VCaP (cell line): ENCODE measurements at regions not wholly inside any gene's neighbourhood (a gene's known extent, or its start where the extent isn't known, plus 50 kb on each side); places are given as distances from the start of the nearest gene placed in this dataset.
"Not testable (repeated sequence)": the region's sequence is repeated elsewhere in the genome, so short reads cannot be mapped to it uniquely, and the experiment has no call there.

ENCODE experiments used
- H3K27ac ChIP-seq: fragments of 450-650 bp; 2 replicates; pipeline ENCODE4 v1.5.1; 2017
- TF ChIP-seq, protein P1 (sequence below): fragments of 450-650 bp; conservative IDR thresholded peaks from 2 replicates; pipeline ENCODE4 v1.5.1; 2017; ENCODE audit warnings: mild to moderate bottlenecking, moderate library complexity

DNA sequence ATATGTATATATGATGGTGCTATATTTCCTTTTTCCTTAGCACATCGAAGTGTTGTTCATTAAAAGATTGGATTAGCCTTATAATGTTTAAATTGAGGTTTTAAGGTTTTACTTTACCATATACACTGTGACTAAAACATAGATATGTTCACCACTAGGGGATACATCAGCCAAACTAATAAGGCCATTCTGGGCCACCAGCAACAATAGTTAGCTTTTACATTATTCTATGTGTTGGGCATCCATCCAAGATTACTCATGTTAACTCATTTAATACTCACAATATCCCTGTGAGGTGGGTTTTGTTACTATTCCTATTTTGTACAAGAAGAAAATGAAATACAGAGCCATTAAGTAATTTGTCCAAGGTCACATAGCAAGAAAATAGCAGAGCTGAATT is 202.6 kb upstream of the AVPR1A start:
- no peak overlapping the region for H3K27ac ChIP-seq
- TF ChIP-seq, protein P1, sequence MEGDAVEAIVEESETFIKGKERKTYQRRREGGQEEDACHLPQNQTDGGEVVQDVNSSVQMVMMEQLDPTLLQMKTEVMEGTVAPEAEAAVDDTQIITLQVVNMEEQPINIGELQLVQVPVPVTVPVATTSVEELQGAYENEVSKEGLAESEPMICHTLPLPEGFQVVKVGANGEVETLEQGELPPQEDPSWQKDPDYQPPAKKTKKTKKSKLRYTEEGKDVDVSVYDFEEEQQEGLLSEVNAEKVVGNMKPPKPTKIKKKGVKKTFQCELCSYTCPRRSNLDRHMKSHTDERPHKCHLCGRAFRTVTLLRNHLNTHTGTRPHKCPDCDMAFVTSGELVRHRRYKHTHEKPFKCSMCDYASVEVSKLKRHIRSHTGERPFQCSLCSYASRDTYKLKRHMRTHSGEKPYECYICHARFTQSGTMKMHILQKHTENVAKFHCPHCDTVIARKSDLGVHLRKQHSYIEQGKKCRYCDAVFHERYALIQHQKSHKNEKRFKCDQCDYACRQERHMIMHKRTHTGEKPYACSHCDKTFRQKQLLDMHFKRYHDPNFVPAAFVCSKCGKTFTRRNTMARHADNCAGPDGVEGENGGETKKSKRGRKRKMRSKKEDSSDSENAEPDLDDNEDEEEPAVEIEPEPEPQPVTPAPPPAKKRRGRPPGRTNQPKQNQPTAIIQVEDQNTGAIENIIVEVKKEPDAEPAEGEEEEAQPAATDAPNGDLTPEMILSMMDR: peak; percentile 32; the same call in 1 of the 2 replicates

DNA sequence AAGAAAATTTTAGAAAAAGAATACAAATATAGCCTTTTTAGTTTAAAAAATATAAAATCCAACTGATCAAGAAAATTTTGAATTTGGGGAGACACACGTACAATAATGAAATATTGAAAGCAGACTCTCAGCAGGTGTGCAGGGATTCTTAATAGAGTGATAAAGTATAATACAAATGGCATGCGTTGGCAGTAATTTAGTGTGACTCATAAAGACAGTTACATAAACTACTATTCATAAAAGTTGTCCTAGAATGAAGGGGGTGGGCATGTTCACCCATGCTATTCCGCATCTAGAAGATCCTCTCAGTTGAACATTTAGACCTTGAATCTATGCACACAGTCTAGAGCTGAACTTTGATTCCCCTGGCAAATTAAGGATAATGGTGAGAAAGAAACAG is 200.4 kb upstream of the AVPR1A start:
- TF ChIP-seq, protein P1: no peak
- no peak overlapping the region for H3K27ac ChIP-seq

DNA sequence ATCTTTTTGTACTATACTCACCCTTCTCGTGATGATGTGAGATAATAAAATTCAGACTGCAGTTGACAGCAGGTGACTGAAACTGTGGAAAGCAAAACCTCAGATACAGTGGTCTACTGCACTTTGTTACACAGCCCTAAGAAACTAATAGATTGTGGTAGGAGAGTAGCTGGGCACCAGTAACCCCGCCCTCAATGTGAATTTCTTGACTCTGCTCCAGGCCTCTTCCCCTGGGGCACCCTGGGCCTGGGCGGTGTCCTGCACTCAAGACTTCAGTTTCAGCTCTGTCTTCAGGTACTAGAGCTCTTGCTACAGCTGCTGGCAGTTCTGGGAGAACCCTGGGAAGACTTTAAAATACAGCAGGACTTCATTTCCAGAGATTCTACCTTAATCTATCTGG is 197.6 kb upstream of the AVPR1A start:
- H3K27ac ChIP-seq: no peak overlapping the region
- TF ChIP-seq, protein P1: no peak

DNA sequence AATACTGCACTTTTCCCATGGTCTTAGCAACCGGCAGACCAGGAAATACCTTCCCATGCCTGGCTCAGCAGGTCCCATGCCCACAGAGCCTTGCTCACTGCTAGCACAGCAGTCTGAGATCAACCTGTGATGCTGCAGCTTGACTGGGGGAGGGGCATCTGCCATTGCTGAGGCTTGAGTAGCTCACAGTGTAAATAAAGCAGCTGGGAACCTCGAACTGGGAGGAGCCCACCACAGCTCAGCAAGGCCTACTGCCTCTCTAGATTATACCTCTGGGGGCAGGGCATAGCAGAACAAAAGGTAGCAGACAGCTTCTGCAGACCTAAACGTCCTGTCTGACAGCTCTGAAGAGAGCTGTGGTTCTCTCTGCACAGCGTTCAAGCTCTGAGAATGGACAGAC is 186.2 kb upstream of the AVPR1A start:
- not testable (repeated sequence) for H3K27ac ChIP-seq

DNA sequence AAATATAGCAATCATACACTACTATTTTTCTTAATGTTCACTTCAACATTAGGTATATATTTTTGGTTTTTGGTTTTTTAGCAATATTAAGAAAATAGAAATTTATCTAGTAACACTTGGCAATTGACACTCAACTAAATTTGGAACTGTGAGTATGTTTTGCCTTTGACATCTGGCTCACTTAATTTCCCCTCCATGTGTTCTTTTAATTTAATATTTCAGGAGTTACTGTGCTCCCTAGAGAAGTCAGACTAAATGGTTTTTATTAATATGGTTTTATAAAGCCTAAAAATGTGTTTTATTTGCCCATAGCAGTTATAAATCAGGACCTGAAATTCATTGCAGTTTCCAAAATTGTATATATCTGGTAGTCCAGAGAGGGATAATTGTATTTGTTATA is 175.3 kb upstream of the AVPR1A start:
- no peak overlapping the region for H3K27ac ChIP-seq
- TF ChIP-seq, protein P1: no peak

DNA sequence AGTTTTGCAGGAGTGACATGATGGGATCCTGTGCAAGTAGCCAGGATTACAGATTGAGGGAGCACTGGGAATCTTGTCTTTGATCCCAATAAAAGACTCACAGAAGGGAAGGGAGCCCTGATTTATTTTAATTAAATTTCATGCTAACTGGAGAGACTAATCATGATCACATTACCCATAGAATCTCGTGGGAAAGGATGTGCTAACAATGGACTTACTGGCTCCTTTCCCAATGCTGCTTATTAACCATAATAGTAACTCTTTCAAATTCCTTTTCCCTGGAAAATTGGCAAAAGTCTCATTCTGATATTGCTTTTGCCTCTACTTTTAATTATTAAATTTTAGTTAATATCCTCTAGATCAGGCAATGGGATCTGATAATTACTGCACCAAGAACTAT is 174.8 kb upstream of the AVPR1A start:
- no peak overlapping the region for H3K27ac ChIP-seq
- TF ChIP-seq, protein P1: no peak

DNA sequence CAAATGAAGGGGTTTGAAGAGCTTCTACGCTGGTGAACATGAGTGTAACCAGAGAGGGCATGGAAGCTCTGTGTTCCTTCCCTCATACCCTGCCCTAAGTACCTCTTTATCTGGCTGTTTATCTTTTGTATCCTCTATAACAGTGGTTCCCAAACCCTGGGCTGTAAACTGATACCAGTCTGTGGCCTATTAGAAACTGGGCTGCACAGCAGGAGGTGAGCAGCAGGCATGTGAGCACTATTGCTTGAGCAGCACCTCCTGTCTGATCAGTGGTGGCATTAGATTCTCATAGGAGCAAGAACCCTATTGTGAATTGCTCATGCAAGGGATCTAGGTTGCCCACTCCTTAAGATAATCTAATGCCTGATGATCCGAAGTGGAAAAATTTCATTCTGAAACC is 172.9 kb upstream of the AVPR1A start:
- H3K27ac ChIP-seq: no peak overlapping the region
- TF ChIP-seq, protein P1: no peak

DNA sequence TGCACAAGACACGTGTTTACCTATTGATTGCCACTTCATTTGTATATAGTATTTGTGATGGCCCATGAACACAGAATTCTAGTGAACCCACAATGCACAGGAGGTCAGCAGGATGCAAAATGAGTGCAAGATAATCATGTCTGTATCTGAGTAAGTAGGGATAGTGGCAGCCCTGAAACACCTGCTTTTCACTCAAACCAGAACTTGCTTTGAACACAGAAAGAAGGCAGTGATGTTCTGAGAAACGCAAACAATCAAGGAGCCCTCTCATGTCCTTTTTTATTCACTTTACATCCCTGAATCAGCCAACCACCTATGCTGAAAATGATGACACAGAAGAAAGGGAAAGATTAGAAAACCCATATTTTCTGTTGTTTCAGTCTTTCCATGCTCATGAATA is 170.4 kb upstream of the AVPR1A start:
- TF ChIP-seq, protein P1: no peak

More for the DNA sequence above, 170.4 kb upstream of the AVPR1A start:
- no peak overlapping the region for H3K27ac ChIP-seq
